HG03565 (cell line): ENCODE measurements at regions not wholly inside any gene's neighbourhood (a gene's known extent, or its start where the extent isn't known, plus 50 kb on each side); places are given as distances from the start of the nearest gene placed in this dataset.
"Not testable (repeated sequence)": the region's sequence is repeated elsewhere in the genome, so short reads cannot be mapped to it uniquely, and the experiment has no call there.

Source experiments
- ATAC-seq: cut with Tn5 transposase; IDR thresholded peaks from one replicate; pipeline ENCODE4 v1.9.1; 2021; ENCODE audit warnings: mild to moderate bottlenecking, moderate library complexity; ENCODE audit not compliant: unreplicated experiment

DNA sequence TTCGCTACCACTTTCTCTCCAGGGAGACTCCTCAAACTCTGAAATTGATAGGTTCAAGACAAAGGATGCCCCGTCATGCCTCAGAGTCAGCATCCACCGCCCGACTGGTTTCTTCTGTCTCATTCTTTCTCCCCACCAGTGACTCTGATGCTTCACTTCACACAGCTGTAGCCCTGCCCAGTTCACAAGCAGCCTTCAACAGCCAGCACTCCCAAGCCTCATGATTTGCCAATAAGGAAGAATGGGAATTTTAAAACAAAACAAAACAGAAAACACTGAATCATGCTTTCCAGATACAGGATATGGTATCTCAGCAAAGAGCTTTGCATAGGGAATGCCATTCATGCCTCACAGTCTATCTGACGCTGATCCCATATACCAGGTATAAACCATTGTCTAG, 371.2 kb upstream of the RORB start:
- ATAC-seq = no peak

DNA sequence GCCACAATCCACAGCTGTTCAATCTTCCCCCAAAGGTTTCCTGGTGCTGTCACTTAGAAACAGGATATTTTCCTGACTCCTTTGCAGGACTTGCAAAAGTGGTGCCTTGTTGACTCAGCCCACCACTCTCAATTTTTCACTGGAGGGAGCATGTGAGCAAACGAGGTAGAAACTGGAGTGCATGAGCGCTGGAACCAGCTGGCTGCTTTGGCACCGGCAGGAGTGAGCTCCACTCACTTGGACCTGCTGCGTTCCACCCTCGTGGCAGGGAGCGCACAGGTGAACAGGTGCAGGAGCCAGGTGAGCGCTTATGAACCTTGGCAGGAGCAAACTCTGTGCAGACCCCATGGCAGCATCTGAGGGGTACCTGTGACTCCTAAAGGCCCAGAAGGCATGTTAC, 364.1 kb upstream of the RORB start:
- no peak for ATAC-seq

DNA sequence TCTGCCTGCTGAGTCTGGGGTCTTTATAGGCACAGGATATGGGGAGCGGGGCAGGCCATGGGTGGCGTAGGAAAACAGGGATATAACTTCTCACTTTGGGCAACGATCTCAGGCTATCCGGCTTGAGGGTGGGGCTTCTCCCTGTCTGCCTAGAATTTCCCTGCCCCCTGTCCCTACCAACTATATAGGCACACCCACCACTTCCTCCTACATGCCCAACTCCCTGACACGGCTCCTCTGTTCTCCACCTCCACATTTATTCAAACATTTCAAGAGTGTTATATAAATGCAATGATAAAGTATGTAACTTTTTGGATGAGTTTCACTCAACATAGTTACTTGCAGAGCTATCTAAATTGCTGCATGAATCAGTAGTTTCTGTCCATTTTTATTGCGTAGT, 363.2 kb upstream of the RORB start:
- ATAC-seq = no peak

DNA sequence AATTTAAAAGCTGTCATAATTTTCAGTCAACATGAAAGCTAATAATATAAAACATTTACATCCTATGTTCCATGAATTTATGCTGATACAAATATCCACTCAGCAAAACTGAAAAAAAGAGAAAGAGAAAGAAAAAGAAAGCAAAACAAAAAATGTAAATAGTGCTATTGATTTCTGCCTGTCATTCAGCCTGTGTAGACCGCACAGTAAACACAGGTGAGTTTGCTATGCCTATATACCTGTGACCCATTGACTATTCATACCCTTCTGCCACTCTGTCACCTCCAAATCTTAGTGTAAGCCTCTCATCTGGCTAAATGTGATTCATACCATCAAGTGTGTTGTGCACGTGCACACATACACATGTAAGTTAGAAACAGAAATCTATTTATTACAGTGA, 359.0 kb upstream of the RORB start:
- no peak for ATAC-seq

DNA sequence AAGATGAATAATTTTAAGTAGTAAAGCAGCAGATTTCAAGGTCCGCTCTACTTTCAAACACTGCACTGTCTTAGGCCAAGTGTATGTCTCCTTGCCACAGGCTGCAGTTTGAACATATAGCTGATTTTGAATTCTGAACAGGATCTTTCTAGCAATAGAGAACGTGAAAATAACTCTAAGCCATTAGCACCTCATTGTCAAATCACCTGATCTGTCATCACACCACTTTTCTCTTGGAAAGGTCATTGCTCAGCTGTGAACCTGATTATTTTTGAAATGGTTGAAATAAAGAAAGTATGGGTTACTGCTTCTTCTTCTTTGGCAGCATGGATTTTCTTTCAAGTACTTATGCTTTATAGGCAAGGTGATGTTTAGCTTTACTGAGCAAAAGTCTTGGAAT, 357.0 kb upstream of the RORB start:
- ATAC-seq = no peak

DNA sequence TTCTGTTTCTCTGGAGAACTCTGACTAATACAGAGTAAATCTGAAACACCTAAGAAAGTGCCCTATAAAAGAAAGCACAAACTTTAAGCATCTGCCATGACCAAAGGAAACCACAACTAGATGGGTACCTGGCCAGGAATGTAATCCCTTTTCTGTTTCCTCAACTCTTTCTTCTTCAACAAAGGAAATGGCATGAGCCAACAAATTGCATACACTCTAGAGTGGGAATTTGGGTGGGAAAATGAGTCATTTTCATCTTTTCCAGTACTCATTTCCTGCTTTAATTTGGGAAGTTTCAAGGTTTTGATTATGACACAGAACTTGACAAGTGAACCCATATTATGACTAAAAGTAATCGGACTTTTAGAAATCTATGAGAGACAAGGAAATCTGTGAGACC, 349.2 kb upstream of the RORB start:
- no peak for ATAC-seq

DNA sequence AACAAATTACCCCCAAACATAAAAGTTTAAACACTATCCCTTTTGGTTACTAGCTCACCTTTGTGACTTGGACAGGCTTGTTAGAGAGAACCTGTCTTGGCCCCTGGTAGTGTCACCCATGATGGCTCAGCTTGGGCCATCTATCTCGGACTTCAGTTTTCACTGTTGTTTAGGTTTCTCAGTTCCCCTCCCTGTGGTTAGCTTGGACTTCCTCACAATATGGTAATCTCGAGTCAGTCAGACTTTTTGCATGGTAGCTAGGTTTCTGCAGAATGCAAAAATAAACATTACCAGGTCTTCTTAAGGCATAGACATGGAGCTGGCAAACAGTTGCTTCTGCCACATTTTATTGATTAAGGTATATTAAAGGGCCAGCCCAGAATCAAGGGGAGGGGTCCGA, 324.3 kb upstream of the RORB start:
- ATAC-seq = peak; percentile 99

DNA sequence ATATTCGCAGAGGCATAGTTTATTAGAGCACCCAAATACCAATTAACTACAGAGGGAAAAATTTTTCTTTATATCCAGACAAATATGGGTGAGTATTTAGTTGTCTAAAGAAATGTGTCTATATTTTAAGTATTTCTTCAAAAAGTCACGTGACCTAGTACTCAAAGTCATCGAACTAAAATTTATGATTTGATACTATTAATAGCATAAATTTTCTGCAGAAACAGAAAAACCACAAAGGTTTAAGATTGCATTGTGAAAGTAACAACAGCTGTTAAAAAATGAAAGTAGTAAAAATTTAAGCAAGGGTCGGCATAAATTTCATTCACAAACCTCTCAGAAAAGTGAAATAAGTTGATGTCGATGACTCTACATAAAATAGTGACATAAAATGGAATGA, 323.9 kb upstream of the RORB start:
- ATAC-seq = no peak

DNA sequence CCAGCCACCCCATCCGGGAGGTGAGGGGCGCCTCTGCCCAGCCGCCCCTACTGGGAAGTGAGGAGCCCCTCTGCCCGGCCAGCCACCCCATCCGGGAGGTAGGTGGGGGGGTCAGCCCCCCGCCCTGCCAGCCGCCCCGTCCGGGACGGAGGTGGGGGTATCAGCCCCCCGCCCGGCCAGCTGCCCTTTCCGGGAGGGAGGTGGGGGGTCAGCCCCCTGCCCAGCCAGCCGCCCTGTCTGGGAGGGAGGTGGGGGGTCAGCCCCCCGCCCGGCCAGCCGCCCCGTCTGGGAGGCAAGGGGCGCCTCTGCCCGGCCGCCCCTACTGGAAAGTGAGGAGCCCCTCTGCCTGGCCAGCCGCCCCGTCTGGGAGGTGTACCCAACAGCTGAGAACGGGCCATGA, 299.4 kb upstream of the RORB start:
- not testable (repeated sequence) for ATAC-seq

DNA sequence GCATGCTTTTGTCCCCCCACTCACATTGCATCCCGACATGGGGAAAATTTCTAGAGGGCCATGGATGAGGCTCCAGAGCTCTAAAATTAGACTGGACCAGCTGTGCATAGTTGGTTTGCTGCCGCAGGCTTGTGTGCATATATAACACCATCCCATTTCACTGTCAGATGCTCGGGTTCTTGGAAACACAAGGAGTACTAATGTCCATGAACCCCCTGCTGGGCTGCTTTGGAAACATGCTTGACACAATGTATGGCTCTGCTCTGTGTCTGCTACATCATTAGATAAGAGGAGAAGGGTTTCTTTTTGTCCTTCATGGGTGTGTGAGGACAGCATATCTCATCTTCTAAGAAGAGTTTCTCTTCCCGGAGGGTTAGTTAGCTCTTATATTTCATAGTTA, 292.1 kb upstream of the RORB start:
- ATAC-seq = no peak

DNA sequence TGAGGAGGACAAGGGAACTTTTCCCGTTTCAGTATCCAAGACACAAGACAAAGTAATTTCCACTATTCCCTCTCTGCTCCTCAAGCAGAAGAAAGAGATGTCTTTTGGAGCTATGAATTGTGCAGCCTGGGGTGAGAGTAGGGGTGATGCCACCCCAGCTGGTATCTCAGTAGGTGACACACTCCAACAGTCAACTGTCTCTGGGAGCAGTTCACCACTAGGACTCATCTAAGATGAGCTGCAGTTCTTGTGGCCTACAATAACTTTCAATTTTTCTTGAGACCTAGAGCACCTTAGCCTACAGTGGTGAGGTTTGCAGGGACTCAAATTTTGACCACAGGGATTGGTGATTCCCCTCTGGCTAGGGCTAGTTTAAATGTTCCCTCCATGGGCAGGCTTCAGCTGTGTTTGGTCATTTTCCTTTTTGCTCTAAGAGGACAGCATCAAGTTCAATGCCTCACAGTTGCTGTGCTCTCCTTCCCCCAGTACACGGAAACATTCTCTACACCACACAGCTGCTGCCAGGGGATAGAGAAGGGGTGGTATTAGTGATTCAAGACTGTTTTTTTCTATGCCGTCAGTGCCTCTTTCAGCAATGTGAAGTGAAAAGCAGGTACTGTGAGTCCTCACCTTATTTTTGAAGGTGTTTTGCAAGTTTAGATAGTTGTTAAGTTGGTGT, 278.6 kb upstream of the RORB start:
- ATAC-seq = no peak

DNA sequence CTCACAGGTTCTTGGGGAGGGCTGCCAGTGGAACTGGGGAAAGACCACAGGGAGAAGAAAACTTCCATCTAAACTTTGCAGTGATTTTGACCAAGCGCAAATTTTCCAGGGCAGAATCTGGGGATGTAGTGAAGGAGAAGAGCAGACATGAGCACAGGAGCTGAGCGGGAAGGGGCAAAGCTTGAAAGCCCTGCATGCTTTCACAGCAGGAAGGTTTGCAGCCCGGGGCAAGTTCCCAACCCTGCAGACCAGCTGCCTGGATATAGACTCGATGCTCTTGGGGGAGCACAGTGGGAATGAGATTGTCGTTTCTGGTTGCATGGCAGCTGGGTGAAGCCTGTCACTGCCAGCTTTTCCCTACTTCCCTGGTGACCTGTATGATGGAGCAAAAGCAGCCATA, 276.8 kb upstream of the RORB start:
- no peak for ATAC-seq

DNA sequence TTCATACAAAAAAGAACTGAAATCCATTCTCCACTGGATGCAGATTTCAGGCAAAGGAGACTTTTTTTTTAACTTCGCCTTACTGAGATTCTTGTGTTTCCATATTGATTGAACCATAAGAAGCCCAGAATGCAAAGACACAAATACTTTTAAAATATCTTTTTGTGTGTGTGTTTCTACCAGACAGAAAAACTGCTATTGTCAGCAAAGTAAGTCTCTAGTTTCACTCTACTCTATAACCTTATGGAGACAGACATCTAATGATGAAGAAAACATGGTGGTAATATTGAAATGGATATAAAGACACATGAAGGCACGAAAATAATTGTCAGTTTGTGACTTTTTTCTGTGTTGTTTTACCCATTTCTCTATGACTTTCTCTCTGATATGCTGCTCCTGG, 260.3 kb upstream of the RORB start:
- no peak for ATAC-seq

DNA sequence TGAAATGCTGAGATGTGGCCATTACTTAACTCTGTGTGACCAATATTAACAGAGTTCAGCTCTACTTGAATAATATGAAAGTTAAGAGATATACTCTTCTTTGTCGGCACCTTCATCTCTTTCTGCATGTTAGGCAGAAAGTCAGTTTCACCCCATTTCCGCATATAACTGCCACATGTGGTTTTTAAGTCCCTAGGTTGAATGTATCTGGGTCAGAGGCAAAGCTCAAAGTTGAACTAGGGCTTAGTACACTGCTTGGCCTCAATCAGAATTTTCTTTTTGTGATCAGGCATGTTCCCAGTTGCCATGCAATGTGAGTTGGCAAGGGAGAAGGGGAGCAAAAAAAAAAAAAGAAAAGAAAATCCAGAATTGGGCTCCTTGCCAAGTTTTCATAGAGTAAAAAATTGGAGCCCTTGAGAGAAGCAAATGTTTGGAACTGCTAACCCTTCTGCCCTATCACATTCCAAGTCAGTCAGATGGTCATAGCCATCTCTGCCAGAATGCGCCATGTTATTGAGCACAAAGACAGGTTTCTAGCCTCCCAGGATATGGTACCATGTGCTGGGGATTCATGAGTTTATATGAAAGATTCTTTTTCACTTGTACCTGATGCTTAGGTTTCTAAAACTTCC, 251.2 kb upstream of the RORB start:
- ATAC-seq = no peak

DNA sequence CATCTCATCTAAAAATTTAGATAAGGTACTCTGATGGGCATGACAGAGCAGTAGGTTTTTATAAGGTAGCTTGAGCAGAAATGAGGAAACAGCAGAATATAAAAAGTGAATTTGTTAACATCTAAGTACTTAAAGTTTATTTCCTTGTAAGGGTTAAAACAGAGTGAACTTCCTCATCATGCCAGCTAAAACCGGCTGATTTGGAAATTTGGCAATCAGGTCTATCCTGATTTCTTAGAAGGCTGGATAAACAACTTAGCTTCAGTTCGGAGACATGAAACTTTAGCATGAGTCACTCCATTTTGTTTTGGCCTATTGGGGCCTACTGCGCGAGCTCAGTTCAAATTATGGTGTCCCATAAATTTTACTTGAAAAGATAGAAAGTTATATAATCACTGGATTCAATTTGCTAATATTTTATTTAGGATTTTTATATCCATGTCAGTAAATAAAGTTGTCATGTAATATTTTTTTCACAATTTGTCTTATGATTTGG, 241.6 kb upstream of the RORB start:
- ATAC-seq = no peak

DNA sequence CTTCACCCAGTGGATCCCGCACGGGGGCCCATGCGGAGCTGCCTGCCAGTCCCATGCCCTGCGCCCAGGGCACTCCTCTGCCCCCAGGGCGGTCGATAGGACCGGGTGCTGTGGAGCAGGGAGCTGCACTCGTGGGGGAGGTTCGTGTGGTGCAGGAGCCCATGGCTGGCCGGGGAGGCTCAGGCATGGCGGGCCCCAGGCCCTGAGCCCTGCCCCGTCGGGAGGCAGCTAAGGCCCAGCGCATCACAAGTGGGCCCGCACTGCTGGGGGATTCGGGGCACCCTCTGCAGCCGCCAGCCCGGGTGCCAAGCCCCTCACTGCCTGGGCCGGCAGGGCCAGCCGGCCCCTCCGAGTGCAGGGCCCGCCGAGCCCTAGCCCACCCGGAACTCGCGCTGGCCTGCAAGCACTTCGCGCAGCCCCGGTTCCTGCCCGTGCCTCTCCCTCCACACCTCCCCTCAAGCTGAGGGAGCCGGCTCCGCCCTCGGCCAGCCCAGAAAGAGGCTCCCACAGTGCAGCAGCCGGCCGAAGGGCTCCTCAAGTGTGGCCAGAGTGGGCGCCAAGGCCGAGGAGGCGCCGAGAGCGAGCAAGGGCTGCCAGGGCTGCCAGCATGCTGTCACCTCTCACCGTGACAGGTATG, 221.1 kb upstream of the RORB start:
- no peak for ATAC-seq

DNA sequence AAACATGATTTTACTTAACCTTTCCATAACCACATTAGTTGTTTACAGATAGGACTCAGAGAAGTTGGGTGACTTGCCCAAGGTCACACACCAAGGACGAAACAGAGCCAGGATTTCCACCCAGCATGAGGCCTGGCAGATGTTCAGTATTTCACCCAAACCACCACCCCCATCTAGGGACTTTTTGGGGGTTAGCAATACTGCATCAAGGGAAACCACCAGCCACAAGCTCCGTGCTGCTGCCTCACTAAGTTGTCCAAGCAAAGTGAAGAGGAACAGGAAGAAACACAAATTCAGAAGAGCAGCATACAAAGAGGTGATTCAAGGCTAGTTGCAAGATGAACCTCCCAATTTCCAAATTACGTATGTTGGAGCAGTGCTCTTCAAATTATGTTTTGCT, 219.6 kb upstream of the RORB start:
- peak; percentile 93 for ATAC-seq

DNA sequence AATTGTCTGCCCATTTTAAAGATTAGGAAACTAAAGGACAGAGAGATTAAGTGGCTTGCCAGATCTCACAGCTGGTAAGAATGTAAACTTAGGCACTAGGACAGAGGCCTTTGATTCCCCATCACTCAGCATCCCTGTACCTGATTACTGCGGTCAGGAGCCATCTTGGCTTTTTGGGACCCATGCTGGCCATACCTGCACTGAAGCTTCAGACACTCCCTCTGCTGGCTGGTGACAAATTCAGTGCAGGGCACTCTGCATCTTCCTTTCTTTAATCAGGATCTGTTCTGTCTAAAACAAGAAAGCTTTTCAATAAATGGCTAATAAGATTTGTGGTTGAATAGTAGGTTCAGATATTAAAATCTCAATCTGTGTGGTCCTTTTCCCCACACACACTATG, 215.5 kb upstream of the RORB start:
- ATAC-seq = no peak

DNA sequence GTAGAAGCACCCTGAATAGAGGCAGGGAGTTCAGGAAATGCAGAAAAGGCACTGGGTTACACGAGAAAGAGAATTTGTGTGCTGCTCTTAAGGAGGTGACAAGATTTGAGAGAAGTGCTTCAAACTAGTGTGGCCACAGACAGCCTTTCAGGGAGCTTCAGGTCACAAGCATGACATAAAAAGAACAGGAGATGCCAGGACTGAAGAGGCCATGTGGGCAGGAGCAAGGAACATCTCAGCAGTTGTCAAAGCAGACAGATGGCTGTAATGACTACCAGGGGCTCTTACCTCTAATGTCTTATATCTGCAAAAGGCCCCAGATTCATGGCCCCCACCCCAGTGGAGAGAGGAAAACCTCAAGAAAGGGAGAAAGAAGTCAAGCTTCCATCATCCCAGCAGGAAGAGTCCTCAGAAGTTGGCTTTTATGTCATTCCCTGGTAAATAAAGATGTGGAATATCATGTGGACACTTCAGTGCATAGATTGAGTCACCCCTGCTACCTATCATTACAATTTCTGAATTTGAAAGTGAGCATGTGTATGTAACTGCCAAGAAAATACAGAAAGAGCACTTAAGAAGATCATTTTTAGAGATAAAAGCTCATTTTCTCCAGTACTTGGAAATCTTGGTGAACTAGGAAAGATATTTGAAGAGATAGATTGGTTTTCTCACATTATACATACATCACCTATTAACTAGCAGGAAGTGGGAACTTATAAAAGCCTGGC, 214.4 kb upstream of the RORB start:
- no peak for ATAC-seq

DNA sequence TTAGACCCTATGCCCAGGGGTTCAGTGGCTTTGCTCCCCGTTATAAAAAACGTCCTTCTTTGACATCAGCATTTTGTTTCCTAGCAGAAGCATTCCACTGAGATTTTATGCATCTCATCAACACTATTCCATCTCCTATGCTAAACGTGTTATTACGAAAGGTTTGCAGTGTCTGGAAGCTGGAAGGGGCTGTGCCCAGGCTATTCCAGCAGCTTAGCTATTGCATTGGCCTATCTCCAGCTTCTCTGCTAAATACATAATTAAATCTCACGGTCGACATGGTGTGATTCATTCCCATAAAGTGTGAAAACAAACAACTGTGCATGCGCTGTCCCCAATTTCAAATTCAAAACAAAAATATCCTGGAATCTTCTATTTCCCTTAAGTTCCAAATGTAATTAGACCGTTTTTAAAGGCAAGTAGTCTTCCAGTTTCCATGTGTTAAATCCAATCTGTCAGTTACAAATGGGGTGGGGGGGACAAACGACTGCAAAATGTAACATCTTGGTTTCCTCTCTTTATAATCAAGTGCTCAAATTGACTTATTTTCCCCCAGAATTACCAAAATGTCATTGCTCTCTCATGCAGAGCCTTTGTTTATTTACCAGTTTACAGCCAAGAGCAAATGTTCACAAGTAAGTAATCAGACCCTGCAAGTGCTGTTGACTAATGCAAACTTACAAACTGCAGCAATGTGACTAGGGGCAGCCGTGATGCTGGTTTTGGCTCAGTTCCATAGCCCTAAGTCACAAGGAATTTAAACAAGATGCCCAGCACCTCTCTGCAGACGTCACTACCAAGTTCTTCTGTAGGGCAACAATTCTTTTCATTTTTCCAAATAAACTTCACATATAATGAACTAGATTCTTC, 212.3 kb upstream of the RORB start:
- no peak for ATAC-seq

DNA sequence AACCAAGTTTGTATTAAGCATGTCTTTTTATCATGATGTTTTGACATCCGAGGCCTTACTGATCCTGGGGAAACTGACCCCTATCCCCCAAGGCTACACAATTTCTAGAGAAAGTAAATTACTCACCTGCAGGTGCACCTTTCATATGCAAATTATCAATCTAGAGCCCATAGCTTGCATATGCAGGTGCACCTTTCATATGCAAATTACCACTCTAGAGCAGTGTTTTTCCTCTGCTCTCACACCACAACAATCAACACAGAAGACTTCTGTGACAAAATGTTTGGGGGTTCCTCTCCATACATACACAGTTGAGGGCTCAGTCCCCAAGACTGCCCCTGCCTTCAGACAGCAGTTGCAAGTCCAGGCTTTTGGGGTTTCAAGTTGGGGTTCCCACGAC, 203.7 kb upstream of the RORB start:
- no peak for ATAC-seq
